Sigmoid colon (tissue), 4 donors: ENCODE measurements at regions not wholly inside any gene's neighbourhood (a gene's known extent, or its start where the extent isn't known, plus 50 kb on each side); places are given as distances from the start of the nearest gene placed in this dataset.

Source experiments
- EP300 ChIP-seq, 4 donors: sonication (generic); formaldehyde crosslinking; IDR thresholded peaks; one replicate each; pipeline ENCODE4 v1.6.1; 2017; ENCODE audit warnings: antibody characterized with exemption in 4 of 4
- POLR2A ChIP-seq, 2 donors: fragments of 450-650 bp; IDR thresholded peaks; one replicate each; pipeline ENCODE4 v1.6.1; 2016; ENCODE audit warnings: antibody characterized with exemption in 2 of 2, mild to moderate bottlenecking in 2 of 2, moderate library complexity in 2 of 2

GRCh38 chr6:151172751-151173150 lies 67.0 kb upstream of the AKAP12 start:
- TF ChIP-seq POLR2A (IDR thresholded peaks at IDR 0.05): no peak
- TF ChIP-seq EP300 (IDR thresholded peaks at IDR 0.05): no peak
